Neuronal stem cell (in vitro differentiated cells): ENCODE measurements at regions not wholly inside any gene's neighbourhood (a gene's known extent, or its start where the extent isn't known, plus 50 kb on each side); places are given as distances from the start of the nearest gene placed in this dataset.

Source experiments
- DNase-seq: peaks from one replicate; pipeline ENCODE4 v3.0.0-alpha.2; 2013; ENCODE audit warnings: low spot score
- H2AFZ ChIP-seq: one replicate; pipeline ENCODE4 v1.6.1; 2013; ENCODE audit warnings: mild to moderate bottlenecking, low read length, inconsistent platforms
- H2AK5ac ChIP-seq: 2 replicates; pipeline ENCODE4 v1.6.1; 2013; ENCODE audit warnings: low read depth, mild to moderate bottlenecking, inconsistent platforms, low read length, moderate library complexity, mixed read lengths
- H2BK120ac ChIP-seq: 2 replicates; pipeline ENCODE4 v1.6.1; 2013; ENCODE audit warnings: low read depth, mild to moderate bottlenecking, inconsistent platforms, low read length, moderate library complexity, mixed read lengths
- H2BK12ac ChIP-seq: one replicate; pipeline ENCODE4 v1.6.1; 2013; ENCODE audit warnings: low read length, inconsistent platforms
- H2BK15ac ChIP-seq: 2 replicates; pipeline ENCODE4 v1.6.1; 2013; ENCODE audit warnings: mild to moderate bottlenecking, low read length, inconsistent platforms, mixed read lengths
- H2BK5ac ChIP-seq: one replicate; pipeline ENCODE4 v1.6.1; 2013; ENCODE audit warnings: inconsistent platforms, mild to moderate bottlenecking, low read length, moderate library complexity
- H3K14ac ChIP-seq: one replicate; pipeline ENCODE4 v1.6.1; 2013; ENCODE audit warnings: low read length, inconsistent platforms
- H3K18ac ChIP-seq: 2 replicates; pipeline ENCODE4 v1.6.1; 2013; ENCODE audit warnings: low read length, inconsistent platforms
- H3K23ac ChIP-seq: 2 replicates; pipeline ENCODE4 v1.6.1; 2013; ENCODE audit warnings: low read depth, mild to moderate bottlenecking, mixed read lengths, low read length, inconsistent platforms; ENCODE audit not compliant: poor library complexity
- H3K27ac ChIP-seq: replicated peaks from 3 replicates; pipeline ENCODE4 v1.5.1; 2013; ENCODE audit warnings: low read length, inconsistent platforms
- H3K27me3 ChIP-seq, 3 experiments: 2 replicates each; pipeline ENCODE4 v1.6.1; 2013; ENCODE audit warnings: low read length in 3 of 3, mild to moderate bottlenecking in 2 of 3, inconsistent platforms in 1 of 3, low read depth in 1 of 3, mixed read lengths in 1 of 3, moderate library complexity in 1 of 3; ENCODE audit not compliant: control insufficient read depth in 3 of 3, insufficient read depth in 3 of 3
- H3K36me3 ChIP-seq, 2 donors: replicated peaks in 1 of 2; 2 replicates each; pipeline ENCODE4 v1.6.1; 2013; ENCODE audit warnings: low read length in 2 of 2; ENCODE audit not compliant: control insufficient read depth in 2 of 2, insufficient read depth in 2 of 2
- H3K4ac ChIP-seq: 2 replicates; pipeline ENCODE4 v1.6.1; 2013; ENCODE audit warnings: inconsistent platforms, mild to moderate bottlenecking, low read length, moderate library complexity
- H3K4me1 ChIP-seq, 2 donors: 1 replicate in 1 of 2; 2 replicates in 1 of 2; pipeline ENCODE4 v1.6.1; 2013; ENCODE audit warnings: low read length in 2 of 2, low read depth in 1 of 2; ENCODE audit not compliant: control insufficient read depth in 2 of 2, insufficient read depth in 1 of 2
- H3K4me2 ChIP-seq: one replicate; pipeline ENCODE4 v1.6.1; 2013; ENCODE audit warnings: mild to moderate bottlenecking, low read length, inconsistent platforms; ENCODE audit not compliant: insufficient read depth, poor library complexity, severe bottlenecking
- H3K4me3 ChIP-seq, 2 donors: 2 replicates each; pipeline ENCODE4 v1.5.1; 2013; ENCODE audit warnings: low read length in 2 of 2, mild to moderate bottlenecking in 2 of 2, inconsistent platforms in 1 of 2, moderate library complexity in 1 of 2
- H3K79me1 ChIP-seq: one replicate; pipeline ENCODE4 v1.6.1; 2013; ENCODE audit warnings: low read depth, mild to moderate bottlenecking, inconsistent platforms, low read length, moderate library complexity
- H3K9ac ChIP-seq: one replicate; pipeline ENCODE4 v1.6.1; 2013; ENCODE audit warnings: mild to moderate bottlenecking, low read depth, low read length, inconsistent platforms; ENCODE audit not compliant: poor library complexity
- H3K9me3 ChIP-seq, 2 donors: replicated peaks in 1 of 2; 2 replicates each; pipeline versions ENCODE3 to v1.6.1; 2013; ENCODE audit warnings: low read length in 2 of 2, mild to moderate bottlenecking in 2 of 2, inconsistent platforms in 1 of 2, low read depth in 1 of 2, mixed read lengths in 1 of 2, moderate library complexity in 1 of 2; ENCODE audit not compliant: control insufficient read depth in 2 of 2, insufficient read depth in 1 of 2
- H4K8ac ChIP-seq: one replicate; pipeline ENCODE4 v1.6.1; 2013; ENCODE audit warnings: low read depth, mild to moderate bottlenecking, inconsistent platforms, low read length, moderate library complexity
- H4K91ac ChIP-seq: one replicate; pipeline ENCODE4 v1.6.1; 2013; ENCODE audit warnings: low read length, low read depth, mild to moderate bottlenecking, inconsistent platforms; ENCODE audit not compliant: poor library complexity
- WGBS, 2 donors: extraction: QIAGEN DNeasy Blood & Tissue Kit; methylation state at CpG; one replicate each; pipeline ENCODE4 v1.1.7; 2013; ENCODE audit warnings: missing lambda C conversion rate in 2 of 2, mixed read lengths in 1 of 2; ENCODE audit not compliant: insufficient read length in 2 of 2, insufficient replicate concordance in 1 of 2; ENCODE audit errors: extremely low coverage in 2 of 2; 5-methylcytosine and 5-hydroxymethylcytosine counted together

DNA sequence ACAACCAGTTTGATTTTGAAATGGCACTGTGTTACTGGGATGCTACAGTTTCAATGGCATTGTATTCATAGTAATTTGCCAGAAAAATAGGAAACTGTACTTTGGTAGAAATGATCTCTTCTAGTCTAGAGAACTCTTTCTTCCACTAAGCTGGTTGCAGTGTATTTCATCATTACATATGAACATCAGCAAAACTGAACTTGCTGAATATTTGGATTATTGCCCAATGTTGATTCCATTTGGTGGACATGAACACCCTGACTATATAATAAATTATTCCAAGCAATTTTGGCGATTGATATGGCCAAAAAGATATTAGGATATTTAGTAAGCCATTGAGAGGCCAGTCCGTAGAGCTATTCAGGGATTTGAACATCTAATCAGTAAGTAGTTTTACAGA lies 191.8 kb upstream of the CXorf66 start:
- H3K27me3 ChIP-seq = peaks cover 0 to 41% (median 0%) of the 10 kb centered on the region in 3 experiments
- no peak for DNase-seq
- H3K79me1 ChIP-seq = no peaks in the 10 kb centered on the region
- H3K14ac ChIP-seq = no peak overlapping the region
- no peak overlapping the region for H3K4me3 ChIP-seq
- no peak overlapping the region for H2BK120ac ChIP-seq
- no peak overlapping the region for H3K23ac ChIP-seq
- no peak overlapping the region for H2BK15ac ChIP-seq
- no peak overlapping the region for H2BK12ac ChIP-seq
- H2AK5ac ChIP-seq = no peak overlapping the region
- H3K36me3 ChIP-seq = no peaks in the 10 kb centered on the region
- no peak overlapping the region for H2BK5ac ChIP-seq
- no peak overlapping the region for H4K8ac ChIP-seq
- H4K91ac ChIP-seq = no peak overlapping the region
- WGBS, 2 donors = no CpG with 5 or more reads among the region's 2 CpGs
- H3K27ac ChIP-seq = no peak overlapping the region
- H2AFZ ChIP-seq = no peak overlapping the region
- peaks cover 0 to 3% of the 10 kb centered on the region in 2 donors for H3K4me1 ChIP-seq
- no peak overlapping the region for H3K4me2 ChIP-seq
- H3K18ac ChIP-seq = no peak overlapping the region
- peaks cover 0 to 5% of the 10 kb centered on the region in 2 donors for H3K9me3 ChIP-seq
- H3K4ac ChIP-seq = no peak overlapping the region
- H3K9ac ChIP-seq = no peak overlapping the region

DNA sequence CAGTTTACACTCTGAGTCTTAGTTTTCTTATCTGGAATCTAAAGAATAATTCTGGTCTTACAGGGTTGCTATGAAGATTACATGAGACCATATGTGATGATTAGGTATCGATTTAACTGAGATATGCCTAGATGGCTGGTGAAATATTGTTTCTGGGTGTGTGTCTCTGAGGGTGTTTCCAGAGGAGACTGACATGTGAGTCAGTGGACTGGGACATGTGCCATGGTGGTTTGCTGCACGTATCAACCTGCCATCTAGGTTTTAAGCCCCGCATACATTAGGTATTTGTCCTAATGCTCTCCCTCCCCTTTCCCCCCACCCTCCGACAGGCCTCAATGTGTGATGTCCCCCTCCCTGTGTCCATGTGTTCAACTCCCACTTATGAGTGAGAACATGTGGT lies 186.0 kb upstream of the CXorf66 start:
- Histone ChIP-seq H2BK15ac (no peak overlapping the region), H3K18ac (no peak overlapping the region), H2BK12ac (no peak overlapping the region), H2BK5ac (no peak overlapping the region), H3K4me1 (no peaks in the 10 kb centered on the region), H3K27ac (no peak overlapping the region), H2AK5ac (no peak overlapping the region), H4K91ac (no peak overlapping the region), H3K79me1 (no peaks in the 10 kb centered on the region), H3K14ac (no peak overlapping the region), H2AFZ (no peak overlapping the region), H3K27me3 (peaks cover 0 to 19% (median 0%) of the 10 kb centered on the region in 3 experiments), H3K9me3 (peaks cover 0 to 5% of the 10 kb centered on the region in 2 donors), H4K8ac (no peak overlapping the region), H3K4me2 (no peak overlapping the region), H3K4ac (no peak overlapping the region), H3K4me3 (no peak overlapping the region), H2BK120ac (no peak overlapping the region), H3K36me3 (no peaks in the 10 kb centered on the region), H3K9ac (no peak overlapping the region), H3K23ac (no peak overlapping the region)
- no peak for DNase-seq
- no CpG with 5 or more reads among the region's 4 CpGs for WGBS, 2 donors

DNA sequence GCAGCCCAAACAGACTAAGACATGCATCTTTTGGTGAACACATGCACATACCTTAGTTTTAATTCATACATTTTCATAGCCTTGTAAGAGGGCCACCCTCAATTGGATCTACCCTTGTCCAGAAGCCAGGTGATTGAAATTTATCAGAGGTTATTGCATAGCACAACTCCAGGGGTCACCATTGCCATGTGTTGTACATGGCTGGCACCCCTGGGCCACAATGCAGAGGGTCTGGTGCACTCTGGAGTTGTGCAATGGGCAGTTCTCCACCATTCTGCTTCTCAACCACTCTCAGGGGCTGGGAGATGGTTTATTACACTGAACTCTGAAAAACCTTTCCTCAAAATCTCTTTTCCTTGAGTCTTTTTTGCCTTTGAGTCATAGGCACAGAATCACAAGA lies 184.4 kb upstream of the CXorf66 start:
- no peaks in the 10 kb centered on the region for H3K36me3 ChIP-seq
- H3K9ac ChIP-seq = no peak overlapping the region
- no peak overlapping the region for H2BK5ac ChIP-seq
- H3K4me2 ChIP-seq = no peak overlapping the region
- H2BK12ac ChIP-seq = no peak overlapping the region
- H4K8ac ChIP-seq = no peak overlapping the region
- no peak overlapping the region for H3K4me3 ChIP-seq
- no peak overlapping the region for H3K27ac ChIP-seq
- H2BK120ac ChIP-seq = no peak overlapping the region
- no peak overlapping the region for H3K4ac ChIP-seq
- no peak overlapping the region for H2AK5ac ChIP-seq
- H3K9me3 ChIP-seq = no peaks in the 10 kb centered on the region
- H3K23ac ChIP-seq = no peak overlapping the region
- no peaks in the 10 kb centered on the region for H3K4me1 ChIP-seq
- peaks cover 0 to 11% (median 0%) of the 10 kb centered on the region in 3 experiments for H3K27me3 ChIP-seq
- no peak overlapping the region for H4K91ac ChIP-seq
- no peak overlapping the region for H3K14ac ChIP-seq
- H2BK15ac ChIP-seq = no peak overlapping the region
- H3K79me1 ChIP-seq = no peaks in the 10 kb centered on the region
- H3K18ac ChIP-seq = no peak overlapping the region
- H2AFZ ChIP-seq = no peak overlapping the region
- no peak for DNase-seq

DNA sequence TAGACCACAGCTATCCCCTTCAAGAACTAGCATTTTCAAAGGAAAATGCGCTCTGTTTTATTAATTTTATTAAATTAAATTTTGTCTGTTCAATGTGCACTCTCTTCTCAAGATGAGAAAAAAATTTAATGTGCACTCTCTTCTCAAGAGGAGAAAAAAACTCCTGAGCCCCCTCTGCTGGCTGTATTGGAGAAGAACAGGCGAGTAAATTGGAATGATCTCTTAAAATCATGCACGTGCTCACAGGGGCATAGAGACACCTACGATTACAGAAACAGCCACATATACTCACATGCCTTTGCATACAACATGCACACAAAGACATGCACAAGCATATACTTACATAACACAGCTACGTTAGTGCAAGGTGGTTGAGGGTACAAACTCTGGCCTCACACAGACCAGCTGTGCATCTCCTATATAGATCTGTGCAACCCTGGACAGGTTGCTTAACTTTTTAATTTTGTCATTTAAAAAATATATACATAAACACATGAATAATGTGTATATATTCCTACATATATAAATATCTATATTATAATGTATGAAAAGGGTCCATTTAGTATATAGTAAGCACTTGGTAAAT lies 176.2 kb upstream of the CXorf66 start:
- no peak overlapping the region for H2BK12ac ChIP-seq
- no peak overlapping the region for H2BK5ac ChIP-seq
- DNase-seq = peak; percentile 43

More for the DNA sequence above, 176.2 kb upstream of the CXorf66 start:
- H2BK15ac ChIP-seq = no peak overlapping the region
- H3K4me1 ChIP-seq = peaks cover 0 to 1% of the 10 kb centered on the region in 2 donors
- no peak overlapping the region for H3K4ac ChIP-seq
- H2AK5ac ChIP-seq = no peak overlapping the region
- H3K14ac ChIP-seq = no peak overlapping the region
- no peak overlapping the region for H3K4me2 ChIP-seq
- H3K9ac ChIP-seq = no peak overlapping the region
- H4K91ac ChIP-seq = no peak overlapping the region
- H2BK120ac ChIP-seq = no peak overlapping the region
- H4K8ac ChIP-seq = no peak overlapping the region
- no peak overlapping the region for H3K4me3 ChIP-seq
- no peak overlapping the region for H3K23ac ChIP-seq
- no peaks in the 10 kb centered on the region for H3K79me1 ChIP-seq
- no peaks in the 10 kb centered on the region for H3K9me3 ChIP-seq
- no peak overlapping the region for H2AFZ ChIP-seq
- H3K27ac ChIP-seq = no peak overlapping the region
- H3K36me3 ChIP-seq = no peaks in the 10 kb centered on the region
- H3K18ac ChIP-seq = no peak overlapping the region
- H3K27me3 ChIP-seq = peaks cover 0 to 8% (median 0%) of the 10 kb centered on the region in 3 experiments
- no CpG with 5 or more reads among the region's 5 CpGs for WGBS, 2 donors
